K562 (cell line): ENCODE measurements at regions not wholly inside any gene's neighbourhood (a gene's known extent, or its start where the extent isn't known, plus 50 kb on each side); places are given as distances from the start of the nearest gene placed in this dataset.

ENCODE experiments used
- ATAC-seq: fragments of 200-7000 bp; cut with Tn5 transposase; 3 replicates; pipeline ENCODE4 v1.9.1; 2020; ENCODE audit warnings: moderate library complexity
- BruUV-seq: library from RNA; stranded (reverse); fragments of 400-500 nt; replicated peaks from 2 replicates; lab custom pipeline; 2021; lab: Mats Ljungman, UMichigan
- CTCF ChIA-PET: fragments of 300-600 bp; formaldehyde crosslinking; extraction: SDS; loops from one replicate; lab custom pipeline; 2021; ENCODE audit warnings: low intra/inter-chr PET ratio; lab: Yijun Ruan, JAX
- POLR2A ChIA-PET: fragments of 300-600, 350-650 bp; sonication (Branson Sonifier 250); formaldehyde crosslinking; extraction: SDS; loops from one replicate; lab custom pipeline; 2021; ENCODE audit warnings: antibody characterized with exemption, inconsistent platforms; lab: Yijun Ruan, JAX
- DNase-seq, 4 experiments: peaks; one replicate each; pipeline versions ENCODE4 v3.0.0 to v3.0.0-alpha.2; 2011 to 2018; ENCODE audit warnings: low spot score in 3 of 4, mixed read lengths in 3 of 4; ENCODE audit errors: extremely low read depth in 1 of 4
- FAIRE-seq: peaks from 2 replicates; lab custom pipeline; 2011; peaks lifted over from hg19 to GRCh38; lab: Jason Lieb, UNC
- H2AFZ ChIP-seq: 2 replicates; pipeline ENCODE4 v1.6.0; 2011; ENCODE audit warnings: low read depth, low read length, control low read depth, inconsistent platforms
- H3K27ac ChIP-seq: fragments of 200-600 bp; 3 replicates; pipeline ENCODE4 v1.8.0; 2011; ENCODE audit warnings: low read depth, mild to moderate bottlenecking, control low read depth, inconsistent platforms, low read length, moderate library complexity, mixed read lengths; ENCODE audit errors: extremely low read depth
- H3K27me3 ChIP-seq, 2 experiments: fragments of 300-600 bp in 1 of 2; 2 replicates in 1 of 2; 3 replicates in 1 of 2; pipeline versions ENCODE4 v1.6.0 to v1.8.0; 2011; ENCODE audit warnings: inconsistent platforms in 2 of 2, low read length in 2 of 2, mild to moderate bottlenecking in 1 of 2, mixed read lengths in 1 of 2, moderate library complexity in 1 of 2; ENCODE audit not compliant: control insufficient read depth in 2 of 2, insufficient read depth in 2 of 2
- H3K36me3 ChIP-seq: fragments of 300-600 bp; 3 replicates; pipeline ENCODE4 v1.8.0; 2011; ENCODE audit warnings: mild to moderate bottlenecking, low read length, inconsistent platforms; ENCODE audit not compliant: control insufficient read depth, insufficient read depth
- H3K4me1 ChIP-seq, 2 experiments: fragments of 200-600 bp in 1 of 2; replicated peaks in 1 of 2; 2 replicates in 1 of 2; 3 replicates in 1 of 2; pipeline versions ENCODE4 v1.5.1 to v1.8.0; 2011; ENCODE audit warnings: inconsistent platforms in 2 of 2, low read length in 2 of 2, mild to moderate bottlenecking in 1 of 2, mixed read lengths in 1 of 2, moderate library complexity in 1 of 2; ENCODE audit not compliant: control insufficient read depth in 2 of 2, insufficient read depth in 2 of 2
- H3K4me2 ChIP-seq: 2 replicates; pipeline ENCODE4 v1.6.1; 2011; ENCODE audit warnings: low read length, control low read depth, inconsistent platforms, mixed read lengths; ENCODE audit not compliant: insufficient read depth
- H3K4me3 ChIP-seq: fragments of 200-600 bp; sonication (generic), shearing (Covaris generic); 2 replicates; pipeline ENCODE4 v1.5.1; 2016; ENCODE audit warnings: control low read depth, inconsistent platforms
- H3K79me2 ChIP-seq: fragments of 200-600 bp; 3 replicates; pipeline ENCODE4 v1.8.0; 2011; ENCODE audit warnings: low read length, inconsistent platforms; ENCODE audit not compliant: control insufficient read depth, insufficient read depth
- H3K9ac ChIP-seq, 2 experiments: 2 replicates each; pipeline versions ENCODE4 v1.6.0 to v1.6.1; 2011; ENCODE audit warnings: low read depth in 2 of 2, low read length in 2 of 2, control low read depth in 1 of 2, inconsistent platforms in 1 of 2, mild to moderate bottlenecking in 1 of 2, mixed read lengths in 1 of 2; ENCODE audit not compliant: insufficient read depth in 1 of 2
- H3K9me1 ChIP-seq: one replicate; pipeline ENCODE4 v1.6.0; 2011; ENCODE audit warnings: inconsistent platforms, mild to moderate bottlenecking, low read length, moderate library complexity; ENCODE audit not compliant: control insufficient read depth, insufficient read depth
- H3K9me3 ChIP-seq: replicated peaks from 2 replicates; pipeline ENCODE4 v1.5.1; 2011; ENCODE audit warnings: low read depth, low read length, inconsistent platforms; ENCODE audit not compliant: control insufficient read depth, insufficient read depth
- H4K20me1 ChIP-seq: replicated peaks from 2 replicates; pipeline ENCODE4 v1.6.1; 2011; ENCODE audit warnings: low read length, inconsistent platforms, mixed read lengths; ENCODE audit not compliant: control insufficient read depth, insufficient read depth
- ELF1 ChIP-seq: fragments of 200-800 bp; sonication (Bioruptor generic); IDR thresholded peaks from 2 replicates; pipeline ENCODE4 v1.6.1; 2016; ENCODE audit warnings: missing genetic modification characterization, missing compliant biosample characterization
- EP400 ChIP-seq: fragments of 450-650 bp; IDR thresholded peaks from 2 replicates; pipeline ENCODE4 v1.6.1; 2017; ENCODE audit warnings: antibody characterized with exemption, mild to moderate bottlenecking, moderate library complexity
- HNRNPH1 ChIP-seq: fragments of 200-400 bp; formaldehyde crosslinking; optimal IDR thresholded peaks from 2 replicates; pipeline ENCODE3; 2017; ENCODE audit warnings: low read depth, mild to moderate bottlenecking, low read length, moderate library complexity
- JUN ChIP-seq, 2 experiments: sonication (generic) in 1 of 2; formaldehyde crosslinking in 1 of 2; IDR thresholded peaks; 2 replicates each; pipeline versions ENCODE4 v1.6.1 to v1.8.0; 2012 to 2022; ENCODE audit warnings: borderline replicate concordance in 2 of 2, mild to moderate bottlenecking in 2 of 2, improper control_type of control experiment in 1 of 2, low read depth in 1 of 2, low read length in 1 of 2, missing genetic modification reagents in 1 of 2
- RBM22 ChIP-seq: fragments of 200-400 bp; formaldehyde crosslinking; IDR thresholded peaks from 2 replicates; pipeline ENCODE4 v1.6.1; 2018; ENCODE audit warnings: low read length, low read depth; ENCODE audit not compliant: poor library complexity, severe bottlenecking
- ZFP30 ChIP-seq: fragments of 250-450 bp; sonication (Bioruptor Pico); IDR thresholded peaks from 2 replicates; pipeline ENCODE4 v1.8.0; 2022; ENCODE audit warnings: moderate library complexity, mild to moderate bottlenecking, inconsistent platforms, borderline replicate concordance
- WGBS: fragments of 100-300 bp; shearing (Covaris generic); methylation state at CpG from one replicate; pipeline ENCODE4 v1.1.6; 2016; ENCODE audit warnings: low coverage, mixed read lengths; ENCODE audit not compliant: insufficient coverage; ENCODE audit errors: missing lambda C conversion rate; 5-methylcytosine and 5-hydroxymethylcytosine counted together
- in situ Hi-C: fragments of 300-500 bp; cut with MboI; formaldehyde crosslinking; loops from 4 replicates; pipeline ENCODE4 v1.15.0; 2018; ENCODE audit warnings: inconsistent platforms, mixed read lengths
- intact Hi-C: fragments of 100-400 bp; cut with micrococcal nuclease; formaldehyde crosslinking; loops from 2 replicates; pipeline ENCODE4 v1.14.2; 2022
- TF ChIP-seq, protein P1 (sequence below): fragments of 250-450 bp; sonication (Bioruptor Pico); IDR thresholded peaks from 2 replicates; pipeline ENCODE4 v1.5.0; 2021; ENCODE audit warnings: mild to moderate bottlenecking, moderate library complexity

DNA sequence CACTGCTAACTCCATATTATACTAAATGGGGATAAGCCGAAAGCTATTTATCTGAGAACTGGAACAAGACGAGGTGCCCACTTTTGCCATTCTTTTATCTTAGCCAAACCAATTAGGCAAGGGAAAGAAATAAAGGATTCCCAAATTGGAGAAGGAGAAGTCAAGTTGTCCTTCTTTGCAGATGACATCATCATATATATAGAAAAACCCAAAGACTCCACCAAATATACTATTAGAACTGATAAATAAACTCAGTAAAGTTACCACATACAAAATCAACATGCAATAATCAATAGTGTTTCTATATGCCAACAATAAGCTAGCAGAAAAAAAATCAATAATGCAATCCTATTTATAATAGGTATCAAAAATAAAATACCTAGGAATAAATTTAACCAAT, 570.3 kb upstream of the EPHA7 start (continued):
- TF ChIP-seq JUN (IDR thresholded peaks at IDR 0.05; ENCODE audit: borderline replicate concordance, low read depth, low read length) (no peak), JUN (CRISPR knock-in tag; IDR thresholded peaks at IDR 0.05; ENCODE audit: borderline replicate concordance) (no peak), EP400 (no peak)

DNA sequence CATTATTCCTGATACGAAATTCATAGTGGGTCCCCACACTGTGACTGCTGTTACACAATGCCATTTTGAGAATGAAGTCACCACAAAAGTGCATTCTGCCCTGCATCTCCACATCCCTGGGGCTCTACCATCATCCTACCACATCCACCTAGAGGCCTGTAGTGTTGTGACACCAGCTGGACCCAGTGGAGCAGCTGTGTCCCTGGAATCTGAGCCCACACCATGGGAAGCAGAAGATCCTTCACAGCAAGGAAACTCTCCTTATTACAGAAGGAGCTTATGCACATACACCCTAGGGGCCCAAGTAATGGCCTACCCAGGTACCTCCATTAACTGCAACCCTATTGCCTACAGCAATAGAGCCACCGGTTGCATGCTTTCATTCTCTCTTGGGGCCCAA, 566.6 kb upstream of the EPHA7 start:
- H3K36me3 ChIP-seq = no peaks in the 10 kb centered on the region
- BruUV-seq = no TSS peak

DNA sequence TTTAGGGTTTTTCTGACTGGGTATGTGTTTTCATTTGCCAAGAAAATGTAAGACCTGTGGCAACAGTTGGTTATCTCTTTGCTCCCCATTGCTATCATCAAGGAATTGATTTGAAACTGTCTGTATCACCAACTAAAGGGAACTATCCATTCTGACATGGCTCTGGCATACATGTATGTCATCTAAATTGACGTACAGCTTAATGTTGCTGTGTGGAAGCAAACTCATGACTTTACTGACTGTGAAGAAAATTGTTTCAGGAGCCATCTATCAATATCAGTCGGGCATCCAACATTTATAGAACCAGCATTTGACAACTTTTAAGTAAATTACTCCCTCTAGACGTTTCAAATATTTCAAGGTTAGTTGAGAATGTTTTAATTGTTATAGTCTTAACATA, 555.8 kb upstream of the EPHA7 start:
- in situ Hi-C loops (no loop called here), intact Hi-C loops (no loop called here)
- ChIA-PET POLR2A (no interaction called here), CTCF (no interaction called here)
- no peaks in the 10 kb centered on the region for H3K36me3 ChIP-seq
- H2AFZ ChIP-seq = no peak overlapping the region
- no peaks in the 10 kb centered on the region for H3K4me1 ChIP-seq
- H3K27me3 ChIP-seq = no peaks in the 10 kb centered on the region
- TF ChIP-seq HNRNPH1 = no peak
- TF ChIP-seq, protein P1, sequence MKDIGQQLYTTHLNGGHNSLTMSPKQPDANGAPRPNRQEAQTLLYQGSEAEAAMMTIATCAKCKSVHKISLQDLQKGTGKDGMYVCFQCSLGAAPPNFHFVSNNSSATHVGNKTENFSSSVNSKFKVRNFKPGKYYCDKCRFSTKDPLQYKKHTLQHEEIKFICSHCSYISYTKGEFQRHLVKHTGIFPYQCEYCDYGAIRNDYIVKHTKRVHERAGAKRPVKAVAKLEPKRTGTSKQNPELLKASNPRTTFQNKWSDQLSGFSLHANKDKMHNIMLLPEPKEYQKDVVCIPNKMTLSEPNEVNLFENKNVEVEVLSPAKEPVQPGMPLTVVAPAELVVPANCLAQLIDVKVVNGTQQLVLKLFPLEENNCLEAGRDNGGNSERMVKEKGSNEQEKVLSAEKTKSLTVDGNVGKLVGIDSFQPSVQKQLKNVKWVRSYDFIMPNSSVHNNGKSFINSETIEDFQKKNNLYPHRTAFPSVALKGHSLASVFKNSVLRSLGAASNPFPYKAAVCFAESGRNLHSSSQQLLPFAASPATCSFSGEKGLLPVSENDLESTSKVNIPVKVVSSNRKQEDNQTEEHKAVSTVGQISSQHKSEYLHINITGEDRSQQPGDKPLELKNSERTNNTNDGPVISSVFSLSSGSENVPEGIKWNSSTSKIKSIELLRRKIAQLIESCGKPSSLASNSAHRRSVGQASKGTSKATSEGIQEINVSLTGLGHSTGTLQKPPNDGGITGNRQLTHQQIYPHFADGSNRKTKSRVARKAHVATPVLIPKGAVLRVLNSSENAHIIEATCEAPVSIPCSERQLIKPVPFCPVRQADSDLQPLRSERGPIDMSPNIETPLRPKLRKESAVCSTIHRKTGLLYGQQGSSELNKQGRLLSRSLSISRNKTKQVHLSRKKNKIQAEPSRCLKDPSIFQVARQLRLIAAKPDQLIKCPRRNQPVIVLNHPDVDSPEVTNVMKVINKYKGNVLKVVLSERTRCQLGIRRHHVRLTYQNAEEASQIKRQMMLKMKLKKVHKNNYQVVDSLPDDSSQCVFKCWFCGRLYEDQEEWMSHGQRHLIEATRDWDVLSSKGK = no peak
- TF ChIP-seq ELF1 = no peak
- no peak for TF ChIP-seq ZFP30 (CRISPR knock-in tag)
- no peak overlapping the region for H3K4me3 ChIP-seq
- ATAC-seq (no peak), DNase-seq (no peak), FAIRE-seq (no peak)
- H3K4me2 ChIP-seq = no peak overlapping the region
- no peak overlapping the region for H3K9ac ChIP-seq
- no peaks in the 10 kb centered on the region for H3K9me1 ChIP-seq
- BruUV-seq = no TSS peak
- H3K79me2 ChIP-seq = no peaks in the 10 kb centered on the region
- WGBS = 0% methylated on average over 3 of the region's 3 CpGs
- no peak overlapping the region for H3K27ac ChIP-seq
- no peaks in the 10 kb centered on the region; the same call in 1 of the 2 replicates for H3K9me3 ChIP-seq
- no peaks in the 10 kb centered on the region for H4K20me1 ChIP-seq

More for the DNA sequence above, 566.6 kb upstream of the EPHA7 start:
- Histone ChIP-seq H3K4me2 (no peak overlapping the region), H3K9ac (no peak overlapping the region), H3K27ac (no peak overlapping the region), H3K9me3 (no peaks in the 10 kb centered on the region; the same call in 1 of the 2 replicates), H3K4me1 (no peaks in the 10 kb centered on the region), H3K27me3 (no peaks in the 10 kb centered on the region), H3K79me2 (no peaks in the 10 kb centered on the region), H3K4me3 (no peak overlapping the region), H4K20me1 (no peaks in the 10 kb centered on the region), H2AFZ (no peak overlapping the region), H3K9me1 (no peaks in the 10 kb centered on the region)
- POLR2A ChIA-PET = no interaction called here
- intact Hi-C loops (no loop called here), in situ Hi-C loops (no loop called here)
- CTCF ChIA-PET = no interaction called here
- 0% methylated on average over 2 of the region's 2 CpGs for WGBS
- no peak for TF ChIP-seq RBM22
- DNase-seq = no peak
- ATAC-seq = no peak
- FAIRE-seq = no peak
